H9 (cell line): ENCODE measurements at regions not wholly inside any gene's neighbourhood (a gene's known extent, or its start where the extent isn't known, plus 50 kb on each side); places are given as distances from the start of the nearest gene placed in this dataset.

Experiments used
- DNase-seq: peaks from one replicate; pipeline ENCODE4 v3.0.0-alpha.2; 2017
- H2AFZ ChIP-seq: one replicate; pipeline ENCODE4 v1.6.1; 2013; ENCODE audit warnings: mild to moderate bottlenecking, low read length, control low read depth, moderate library complexity
- H2AK5ac ChIP-seq: 2 replicates; pipeline ENCODE4 v1.6.1; 2013; ENCODE audit warnings: low read length, control low read depth, mixed read lengths; ENCODE audit not compliant: insufficient read length
- H2BK120ac ChIP-seq: one replicate; pipeline ENCODE4 v1.6.1; 2013; ENCODE audit warnings: low read depth, mild to moderate bottlenecking, low read length, control low read depth, inconsistent platforms; ENCODE audit not compliant: poor library complexity, severe bottlenecking
- H2BK12ac ChIP-seq: 2 replicates; pipeline ENCODE4 v1.6.1; 2013; ENCODE audit warnings: low read length, control low read depth, mixed read lengths, low read depth; ENCODE audit not compliant: insufficient read length
- H2BK15ac ChIP-seq: 2 replicates; pipeline ENCODE4 v1.6.1; 2013; ENCODE audit warnings: low read depth, low read length, control low read depth
- H2BK20ac ChIP-seq: one replicate; pipeline ENCODE4 v1.6.1; 2013; ENCODE audit warnings: low read depth, mild to moderate bottlenecking, low read length, control low read depth, inconsistent platforms; ENCODE audit not compliant: poor library complexity, severe bottlenecking
- H2BK5ac ChIP-seq: 2 replicates; pipeline ENCODE4 v1.6.1; 2013; ENCODE audit warnings: low read length, control low read depth, mixed read lengths; ENCODE audit not compliant: insufficient read length
- H3K14ac ChIP-seq: 2 replicates; pipeline ENCODE4 v1.6.1; 2013; ENCODE audit warnings: low read length, control low read depth; ENCODE audit not compliant: insufficient read depth
- H3K18ac ChIP-seq: 2 replicates; pipeline ENCODE4 v1.6.1; 2013; ENCODE audit warnings: low read depth, mild to moderate bottlenecking, mixed read lengths, low read length, control low read depth; ENCODE audit not compliant: insufficient read length
- H3K23ac ChIP-seq: 2 replicates; pipeline ENCODE4 v1.6.1; 2013; ENCODE audit warnings: low read length, control low read depth, mixed read lengths, low read depth; ENCODE audit not compliant: insufficient read length
- H3K23me2 ChIP-seq: 2 replicates; pipeline ENCODE4 v1.6.1; 2013; ENCODE audit warnings: low read depth, mild to moderate bottlenecking, mixed read lengths, low read length, control low read depth; ENCODE audit not compliant: insufficient read length, poor library complexity, severe bottlenecking
- H3K27ac ChIP-seq: 2 replicates; pipeline ENCODE4 v1.5.1; 2013; ENCODE audit warnings: low read length, control low read depth, mixed read lengths, low read depth; ENCODE audit not compliant: insufficient read length
- H3K27me3 ChIP-seq: 2 replicates; pipeline ENCODE4 v1.6.1; 2013; ENCODE audit warnings: low read length, control low read depth, inconsistent platforms; ENCODE audit not compliant: insufficient read depth
- H3K4ac ChIP-seq: 2 replicates; pipeline ENCODE4 v1.6.1; 2013; ENCODE audit warnings: low read depth, mild to moderate bottlenecking, control low read depth, inconsistent platforms, low read length, moderate library complexity
- H3K4me1 ChIP-seq: 2 replicates; pipeline ENCODE4 v1.6.1; 2013; ENCODE audit warnings: low read length, control low read depth, inconsistent platforms; ENCODE audit not compliant: insufficient read depth
- H3K4me2 ChIP-seq: 2 replicates; pipeline ENCODE4 v1.6.1; 2013; ENCODE audit warnings: low read length, control low read depth, mixed read lengths; ENCODE audit not compliant: insufficient read length, insufficient read depth
- H3K56ac ChIP-seq: 2 replicates; pipeline ENCODE4 v1.6.1; 2013; ENCODE audit warnings: low read depth, mild to moderate bottlenecking, mixed read lengths, low read length, control low read depth; ENCODE audit not compliant: insufficient read length
- H3K79me1 ChIP-seq: 2 replicates; pipeline ENCODE4 v1.6.1; 2013; ENCODE audit warnings: low read depth, mild to moderate bottlenecking, moderate library complexity, low read length, control low read depth, inconsistent platforms; ENCODE audit not compliant: insufficient read depth, poor library complexity, severe bottlenecking
- H3K79me2 ChIP-seq: 2 replicates; pipeline ENCODE4 v1.6.1; 2013; ENCODE audit warnings: low read length, control low read depth, inconsistent platforms; ENCODE audit not compliant: insufficient read depth
- H3K9ac ChIP-seq: 2 replicates; pipeline ENCODE4 v1.6.1; 2013; ENCODE audit warnings: low read length, control low read depth, mixed read lengths; ENCODE audit not compliant: insufficient read length; ENCODE audit errors: extremely low read depth
- H3K9me3 ChIP-seq: one replicate; pipeline ENCODE4 v1.6.1; 2013; ENCODE audit warnings: low read depth, low read length, inconsistent platforms; ENCODE audit not compliant: control insufficient read depth
- H3T11ph ChIP-seq: one replicate; pipeline ENCODE4 v1.6.1; 2013; ENCODE audit warnings: mild to moderate bottlenecking, low read length, control low read depth, inconsistent platforms
- H4K20me1 ChIP-seq: one replicate; pipeline ENCODE4 v1.6.1; 2013; ENCODE audit not compliant: control insufficient read depth, insufficient read length, insufficient read depth
- H4K5ac ChIP-seq: 2 replicates; pipeline ENCODE4 v1.6.1; 2013; ENCODE audit warnings: low read depth, mild to moderate bottlenecking, mixed read lengths, low read length, control low read depth; ENCODE audit not compliant: insufficient read length
- H4K8ac ChIP-seq: replicated peaks from 2 replicates; pipeline ENCODE4 v1.6.1; 2013; ENCODE audit warnings: low read length, control low read depth, mixed read lengths, low read depth; ENCODE audit not compliant: insufficient read length
- H4K91ac ChIP-seq: 2 replicates; pipeline ENCODE4 v1.6.1; 2013; ENCODE audit warnings: low read depth, mild to moderate bottlenecking, moderate library complexity, mixed read lengths, low read length, control low read depth; ENCODE audit not compliant: insufficient read length
- H3K27ac Mint-ChIP-seq, 3 experiments: 2 replicates in 2 of 3; 3 replicates in 1 of 3; pipeline ENCODE4 v1.8.0; 2020 to 2021; ENCODE audit warnings: mixed read lengths in 3 of 3, mild to moderate bottlenecking in 1 of 3, moderate library complexity in 1 of 3
- H3K27me3 Mint-ChIP-seq: 2 replicates; pipeline ENCODE4 v1.8.0; 2021; ENCODE audit warnings: low read depth, mild to moderate bottlenecking, moderate library complexity, mixed read lengths
- H3K36me3 Mint-ChIP-seq, 3 experiments: 2 replicates in 2 of 3; 3 replicates in 1 of 3; pipeline ENCODE4 v1.8.0; 2020 to 2021; ENCODE audit warnings: low read depth in 3 of 3, mixed read lengths in 3 of 3; ENCODE audit not compliant: insufficient read depth in 1 of 3
- H3K4me1 Mint-ChIP-seq, 2 experiments: 2 replicates each; pipeline ENCODE4 v1.8.0; 2020; ENCODE audit warnings: mixed read lengths in 2 of 2
- H3K4me3 Mint-ChIP-seq, 2 experiments: 2 replicates in 1 of 2; 3 replicates in 1 of 2; pipeline ENCODE4 v1.8.0; 2020 to 2021; ENCODE audit warnings: mild to moderate bottlenecking in 2 of 2, mixed read lengths in 2 of 2, moderate library complexity in 1 of 2
- H3K9me3 Mint-ChIP-seq, 2 experiments: 2 replicates in 1 of 2; 3 replicates in 1 of 2; pipeline ENCODE4 v1.8.0; 2020; ENCODE audit warnings: mild to moderate bottlenecking in 2 of 2, mixed read lengths in 2 of 2, moderate library complexity in 1 of 2
- CTCF ChIP-seq: fragments of 200-600 bp; sonication (generic); conservative IDR thresholded peaks from 3 replicates; pipeline ENCODE4 v1.8.0; 2021; ENCODE audit warnings: antibody characterized with exemption, mild to moderate bottlenecking
- WGBS: extraction: QIAGEN DNeasy Blood & Tissue Kit; methylation state at CpG from one replicate; pipeline ENCODE4 v1.1.7; 2013; ENCODE audit warnings: missing lambda C conversion rate, low lambda C conversion rate, mixed read lengths; ENCODE audit not compliant: insufficient read length; ENCODE audit errors: extremely low coverage; 5-methylcytosine and 5-hydroxymethylcytosine counted together

GRCh38 chr3:64958199-64958843, 270.5 kb upstream of the ADAMTS9 start:
- no peak overlapping the region for H2BK15ac ChIP-seq
- no peaks in the 10 kb centered on the region for H3K9me3 ChIP-seq
- no peak overlapping the region for H2BK12ac ChIP-seq
- Mint-ChIP-seq H3K27me3 (no peaks in the 10 kb centered on the region), H3K27ac (no peak overlapping the region), H3K4me3 (no peak overlapping the region), H3K4me1 (peaks cover 0 to 8% of the 10 kb centered on the region in 2 experiments; a peak in 2 of 4 replicates), H3K36me3 (no peaks in the 10 kb centered on the region), H3K9me3 (no peaks in the 10 kb centered on the region)
- H3K79me2 ChIP-seq, result no peaks in the 10 kb centered on the region
- H3K27ac ChIP-seq, result no peak overlapping the region
- H3K18ac ChIP-seq, result no peak overlapping the region
- H3K4ac ChIP-seq, result no peak overlapping the region
- no peak overlapping the region for H2BK120ac ChIP-seq
- H3K56ac ChIP-seq, result no peak overlapping the region
- no peak overlapping the region for H2BK20ac ChIP-seq
- DNase-seq, result no peak
- H3K79me1 ChIP-seq, result no peaks in the 10 kb centered on the region
- H3K4me1 ChIP-seq, result no peaks in the 10 kb centered on the region
- H4K20me1 ChIP-seq, result no peaks in the 10 kb centered on the region
- no peak overlapping the region for H3K14ac ChIP-seq
- H4K5ac ChIP-seq, result no peak overlapping the region
- H3K4me2 ChIP-seq, result no peak overlapping the region
- no peak overlapping the region for H2AFZ ChIP-seq
- H2AK5ac ChIP-seq, result no peak overlapping the region
- H3K23ac ChIP-seq, result no peak overlapping the region
- H2BK5ac ChIP-seq, result no peak overlapping the region
- no peak overlapping the region for H3K9ac ChIP-seq
- H3T11ph ChIP-seq, result no peak overlapping the region
- no peak overlapping the region for H4K91ac ChIP-seq
- H3K27me3 ChIP-seq, result no peaks in the 10 kb centered on the region
- WGBS, result no CpG with 5 or more reads among the region's 3 CpGs
- TF ChIP-seq CTCF, result no peak
- H3K23me2 ChIP-seq, result no peaks in the 10 kb centered on the region
- H4K8ac ChIP-seq, result no peak overlapping the region
